HG03095 (cell line): ENCODE measurements at regions not wholly inside any gene's neighbourhood (a gene's known extent, or its start where the extent isn't known, plus 50 kb on each side); places are given as distances from the start of the nearest gene placed in this dataset.
A peak's percentile ranks its signal among the peaks of the same experiment; 100 is the strongest.

Experiments used
- ATAC-seq: cut with Tn5 transposase; IDR thresholded peaks from one replicate; pipeline ENCODE4 v1.9.1; 2021; ENCODE audit warnings: moderate library complexity; ENCODE audit not compliant: unreplicated experiment

DNA sequence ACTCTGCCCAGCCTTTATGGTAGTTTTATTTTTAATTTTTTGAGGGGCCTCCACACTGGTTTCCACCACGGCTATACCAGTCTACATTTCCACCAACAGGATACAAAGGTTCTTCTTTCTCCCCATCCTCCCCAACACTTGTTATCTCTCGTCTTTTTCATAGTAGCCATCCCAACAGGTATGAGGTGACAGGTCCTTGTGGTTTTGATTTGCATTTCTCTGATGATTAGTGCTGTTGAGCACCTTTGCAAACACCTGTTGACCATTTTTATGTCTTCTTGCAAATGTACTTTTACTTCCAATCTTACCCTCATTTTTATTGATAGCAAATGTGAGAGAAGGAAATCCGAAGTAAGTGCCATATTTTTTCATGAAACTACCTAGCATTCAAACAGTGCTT lies 195.4 kb upstream of the PREP start:
- no peak for ATAC-seq

DNA sequence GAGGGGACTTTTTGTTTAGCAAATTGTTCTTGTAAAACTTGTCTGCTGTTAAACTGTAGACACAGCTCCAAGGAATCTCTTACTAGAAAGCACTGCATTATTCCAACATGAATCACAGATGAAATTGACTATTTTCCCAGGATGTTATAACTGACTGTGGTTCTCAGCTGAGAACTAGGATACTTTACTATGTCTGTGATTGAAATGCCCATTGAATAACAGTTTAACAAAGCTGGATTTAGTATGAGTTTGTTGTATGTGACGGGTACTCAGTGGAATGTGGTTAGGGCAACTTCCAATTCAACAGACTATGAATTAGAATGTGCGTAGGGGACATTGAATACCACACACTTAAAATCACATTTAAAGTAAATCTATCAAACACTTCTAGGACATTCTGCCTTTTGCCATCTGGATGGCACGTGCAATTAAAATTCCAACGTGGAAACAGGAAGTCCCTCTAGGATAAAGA lies 193.4 kb upstream of the PREP start:
- ATAC-seq = no peak

DNA sequence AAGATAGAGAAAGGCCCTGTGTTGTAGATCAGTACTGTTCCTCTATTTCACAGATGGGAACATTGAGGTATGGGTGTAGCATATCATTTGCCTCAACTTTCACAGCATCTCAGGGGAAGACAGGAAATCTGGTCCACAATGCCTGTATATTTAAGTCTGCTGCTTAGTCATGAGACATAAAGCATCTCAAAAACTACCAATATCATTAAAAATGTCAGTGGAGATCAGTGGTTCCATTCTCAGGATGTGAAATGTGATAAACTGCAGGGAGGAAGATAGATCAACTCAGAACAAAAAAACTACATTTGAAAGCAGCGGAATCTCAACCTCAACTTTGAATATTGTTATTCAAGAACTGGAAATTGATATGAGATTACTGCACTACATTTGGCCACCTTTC lies 192.9 kb upstream of the PREP start:
- no peak for ATAC-seq

DNA sequence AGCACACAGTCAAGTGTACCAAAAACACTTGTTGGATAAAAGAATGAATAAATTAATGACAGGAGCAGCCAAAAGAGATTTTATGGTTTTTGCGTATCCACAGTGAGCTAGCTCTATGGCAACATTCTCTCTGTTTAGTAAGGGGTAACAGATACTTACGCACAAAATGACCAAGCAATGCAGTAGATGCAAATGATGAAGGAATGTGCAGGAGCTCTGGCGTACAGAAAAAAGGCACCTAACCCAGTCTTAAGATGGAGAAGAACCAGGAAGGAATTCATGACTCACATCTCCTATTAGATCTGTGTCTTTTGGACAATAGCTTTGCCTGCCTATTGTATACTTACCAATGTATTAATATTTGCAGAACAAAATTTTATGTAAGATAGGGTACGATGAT lies 191.9 kb upstream of the PREP start:
- no peak for ATAC-seq

DNA sequence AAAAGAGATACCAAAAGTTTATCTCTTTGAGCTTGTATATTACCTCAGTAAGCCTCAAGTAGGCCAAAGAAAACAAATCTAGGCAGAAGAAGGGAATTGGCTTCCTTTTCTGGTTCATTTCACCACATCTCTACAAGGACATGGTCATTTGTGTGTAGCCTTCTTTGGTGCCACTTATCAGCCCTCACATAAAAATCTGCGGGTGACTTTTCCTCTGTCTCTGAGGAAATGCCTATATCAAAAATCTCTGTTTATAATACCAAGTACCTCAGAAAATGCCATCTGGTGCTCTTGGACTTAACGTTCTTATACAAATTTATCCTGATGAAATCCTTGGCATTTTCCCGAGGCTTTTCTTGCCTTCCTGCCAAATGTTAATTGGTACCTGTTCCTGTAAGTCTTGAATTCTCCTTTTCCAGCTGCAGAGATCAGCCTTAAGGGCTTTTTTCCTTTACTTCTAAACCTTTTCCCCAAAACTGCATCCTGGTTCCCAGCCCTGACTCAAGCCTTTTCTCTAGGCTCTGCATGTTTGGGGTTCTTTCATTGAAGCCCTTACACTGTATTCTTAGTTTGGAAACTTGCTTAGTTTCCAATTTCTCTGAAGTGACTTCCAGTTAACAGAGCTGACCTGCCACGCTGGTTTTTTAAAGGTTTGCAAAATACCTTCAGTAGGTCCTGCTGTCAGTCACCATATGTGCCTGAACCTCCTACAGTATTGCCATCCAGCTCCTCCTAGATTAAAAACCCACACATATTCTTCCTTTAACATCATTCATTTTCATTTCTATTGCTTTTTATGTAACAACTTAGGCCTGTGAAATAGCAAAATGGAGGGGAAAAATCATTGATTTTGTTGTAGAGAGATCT lies 191.2 kb upstream of the PREP start:
- no peak for ATAC-seq

DNA sequence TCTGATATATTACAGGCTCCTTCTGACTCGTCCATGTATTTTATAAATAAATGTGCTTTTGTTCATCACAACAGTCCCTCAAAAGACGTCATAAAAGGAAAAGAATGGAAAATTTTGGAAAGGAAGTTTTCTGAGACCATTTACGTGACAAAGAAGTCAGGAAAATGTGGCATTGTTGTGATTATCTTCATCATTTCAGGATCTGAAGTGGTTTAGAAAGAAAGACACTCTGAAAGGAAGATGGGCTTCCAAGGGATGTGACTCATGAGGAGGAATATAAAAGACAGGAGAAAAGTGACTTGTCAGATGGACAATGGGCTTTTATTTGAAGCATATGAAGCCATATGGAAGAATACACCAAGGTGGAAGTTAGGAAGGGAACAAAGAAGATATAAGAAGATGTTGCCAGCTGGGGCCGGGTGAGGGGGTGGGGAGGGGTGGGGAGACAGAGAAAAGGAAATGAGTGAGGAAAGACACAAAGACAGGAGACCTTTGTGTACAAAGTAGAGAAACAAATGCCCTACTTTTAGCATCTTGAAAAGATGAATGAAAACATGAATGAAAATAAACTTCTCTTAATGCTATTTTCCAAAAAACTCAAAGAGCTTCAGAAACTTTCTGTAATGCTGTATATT lies 190.3 kb upstream of the PREP start:
- ATAC-seq = no peak

DNA sequence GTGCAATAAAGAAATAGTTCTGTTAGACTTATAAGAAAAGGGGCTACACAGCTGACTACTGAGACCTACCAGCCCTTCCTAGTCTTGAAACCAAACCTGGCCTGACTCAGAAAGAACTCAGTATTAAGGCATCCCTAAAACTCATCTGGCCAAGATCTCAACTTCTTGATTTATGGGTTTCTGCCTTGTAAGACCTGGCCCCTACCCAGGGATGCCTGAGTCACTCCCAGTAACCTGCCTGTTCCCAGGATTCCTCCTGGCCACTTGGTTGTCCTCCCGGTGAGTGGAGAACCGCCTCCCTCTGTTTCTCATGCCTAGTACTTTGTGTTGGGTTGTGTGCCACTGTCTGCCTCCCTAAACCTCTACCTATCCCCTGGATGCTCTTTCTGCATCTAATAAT lies 189.4 kb upstream of the PREP start:
- no peak for ATAC-seq

DNA sequence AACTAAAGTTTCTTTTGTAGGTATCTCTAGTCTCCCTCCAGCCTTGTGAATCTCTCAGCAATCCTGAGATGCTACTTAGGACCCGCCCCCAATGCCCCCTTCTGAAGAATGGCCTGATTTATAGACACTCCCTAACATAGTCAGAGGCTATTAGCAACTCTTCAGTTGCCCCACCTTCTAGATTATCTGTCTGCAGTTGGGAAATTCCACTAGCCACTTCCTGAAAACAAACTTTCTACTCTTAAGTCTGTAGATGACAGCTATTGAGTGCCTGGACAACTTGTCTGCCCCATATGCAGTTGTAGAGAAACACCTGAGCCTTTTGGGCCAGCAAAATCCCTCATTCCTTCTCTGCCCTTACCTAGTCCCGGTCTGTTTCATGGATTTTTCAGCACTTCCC lies 188.2 kb upstream of the PREP start:
- ATAC-seq = peak; percentile 92

DNA sequence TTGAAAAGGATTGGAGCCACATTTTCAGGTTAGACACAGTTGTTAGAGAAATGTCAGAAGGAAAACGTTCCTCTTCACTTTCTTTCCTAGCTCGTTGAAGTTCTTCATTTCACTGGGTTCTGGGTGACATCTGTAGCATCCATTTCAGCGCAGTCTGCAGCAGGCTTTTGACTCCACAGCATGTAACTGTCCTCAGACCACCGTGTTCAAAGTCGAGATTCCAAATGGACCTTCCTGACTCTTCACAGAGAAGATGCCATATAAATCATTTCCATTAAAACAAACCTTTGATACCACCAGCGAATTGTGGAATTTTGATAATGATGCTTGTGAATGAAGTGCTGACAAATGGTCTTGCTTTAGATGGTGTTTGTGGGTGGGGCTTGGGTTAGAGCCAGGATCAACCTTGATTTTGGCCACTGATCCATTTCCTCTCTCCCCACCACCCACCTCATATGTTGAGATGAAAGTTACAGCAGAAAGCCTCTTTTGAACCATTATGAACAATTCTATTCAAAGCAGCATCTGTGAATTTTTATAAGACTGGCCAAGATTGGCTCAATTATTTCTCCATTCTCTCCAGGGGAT lies 185.3 kb upstream of the PREP start:
- no peak for ATAC-seq

DNA sequence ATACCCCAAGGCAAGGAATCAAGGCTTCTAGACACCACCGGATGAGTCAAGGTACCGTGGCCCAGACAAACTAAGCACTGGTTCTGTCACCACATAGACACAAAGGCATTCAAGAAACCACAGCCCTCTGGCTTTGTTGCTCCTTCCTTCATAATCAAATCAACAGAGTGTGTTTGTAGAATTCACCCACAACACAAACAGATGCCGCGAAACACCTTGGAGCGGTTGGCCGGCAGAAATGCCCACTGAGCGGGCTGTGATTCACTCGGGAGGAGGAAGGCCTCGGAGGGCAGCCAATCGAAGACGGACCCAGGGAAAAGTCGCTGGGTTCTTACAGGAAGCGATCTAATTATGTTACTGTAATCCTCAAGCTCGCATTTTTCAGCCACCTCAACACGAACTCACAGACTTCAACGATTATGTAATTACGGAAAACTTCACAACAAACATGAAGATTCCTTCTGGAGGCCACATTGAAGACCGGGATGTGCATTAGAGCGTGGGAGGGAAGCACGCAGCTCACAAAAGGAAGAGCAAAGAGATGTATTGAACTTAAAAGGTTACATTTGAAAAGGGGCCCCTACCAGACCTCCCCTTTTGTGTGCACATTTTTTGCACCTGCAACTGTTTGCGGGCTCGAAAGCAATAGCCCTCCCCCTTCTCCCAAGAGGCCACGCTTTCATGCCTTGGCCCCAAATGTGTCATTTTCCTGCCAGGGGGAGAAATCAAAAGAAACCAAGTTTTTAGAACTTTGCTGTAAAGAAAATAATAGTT lies 184.7 kb upstream of the PREP start:
- ATAC-seq = no peak

DNA sequence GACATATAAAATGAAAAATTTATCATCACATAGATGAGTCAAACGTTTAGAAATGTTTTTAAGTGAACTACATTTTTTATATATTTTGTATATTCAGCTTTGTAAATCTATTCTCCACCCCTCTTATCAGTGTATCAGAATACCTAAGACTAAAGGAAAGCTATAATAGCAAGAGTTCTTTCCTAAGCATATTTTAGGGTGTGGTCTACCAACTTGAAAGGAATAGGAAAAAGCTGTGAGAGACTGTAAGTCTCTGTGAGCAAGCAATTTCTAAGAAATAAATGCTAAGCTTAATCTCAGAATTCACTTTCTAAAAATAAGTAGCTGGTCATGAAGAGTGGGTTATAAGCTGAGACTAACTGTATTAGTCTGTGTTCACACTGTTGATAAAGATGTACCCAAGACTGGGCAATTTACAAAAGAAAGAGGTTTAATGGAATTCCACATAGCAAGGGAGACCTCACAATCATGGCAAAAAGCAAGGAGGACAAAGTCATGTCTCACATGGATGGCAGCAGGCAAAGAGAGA lies 175.4 kb upstream of the PREP start:
- no peak for ATAC-seq

DNA sequence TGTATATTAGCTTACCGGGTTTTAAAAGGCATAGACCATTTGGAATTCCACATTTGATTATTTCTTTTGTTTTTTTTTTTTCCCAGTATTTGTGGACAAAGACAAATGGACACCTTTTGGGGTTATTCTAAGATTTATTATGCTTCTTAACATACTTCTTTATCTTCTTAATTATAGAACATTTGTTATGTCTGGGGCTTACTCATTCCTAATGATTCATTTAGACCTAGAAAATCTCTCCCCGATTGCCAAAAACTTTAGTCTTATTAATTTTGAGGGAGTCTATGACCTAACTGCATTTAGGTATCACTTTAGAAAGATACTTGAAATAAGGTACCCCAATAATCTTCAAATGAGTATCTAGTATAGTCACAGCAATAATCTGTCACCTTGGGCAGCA lies 170.7 kb upstream of the PREP start:
- ATAC-seq = no peak

DNA sequence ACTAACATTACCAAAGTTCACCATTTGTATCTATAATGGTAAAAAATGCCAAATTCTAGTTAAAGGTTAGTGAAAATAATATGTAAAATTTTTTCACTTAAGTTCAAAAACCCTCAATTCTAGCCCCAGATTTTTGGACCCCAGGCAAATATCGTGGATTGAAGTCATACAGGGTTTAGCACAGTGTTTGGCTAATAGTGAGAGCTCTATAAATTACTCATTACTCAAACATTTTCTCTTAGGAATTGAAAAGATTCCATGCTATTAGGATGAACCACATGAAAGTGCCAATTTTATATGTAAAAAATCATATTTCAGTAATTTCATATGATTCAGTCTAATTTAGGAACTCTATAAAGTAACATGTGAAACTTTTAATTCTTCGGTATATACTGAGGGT lies 170.3 kb upstream of the PREP start:
- no peak for ATAC-seq

DNA sequence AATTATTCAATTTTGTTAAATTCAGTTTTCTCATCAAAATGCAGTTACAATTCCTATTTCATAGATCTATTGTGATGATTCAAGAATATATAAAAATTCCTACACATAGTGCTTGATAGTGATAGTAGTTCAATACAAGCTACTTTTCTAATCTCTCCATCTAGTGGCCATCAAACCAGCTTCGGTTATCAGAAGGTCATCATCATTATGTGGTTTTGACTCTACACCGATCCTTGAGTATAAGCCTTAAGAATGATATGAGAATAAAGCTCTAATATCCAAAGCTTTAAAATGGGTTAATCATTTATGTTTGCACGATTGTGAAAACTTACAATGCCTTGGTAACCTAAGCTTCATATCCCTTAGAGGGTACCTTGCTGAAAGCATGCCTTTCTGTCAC lies 167.5 kb upstream of the PREP start:
- ATAC-seq = no peak

DNA sequence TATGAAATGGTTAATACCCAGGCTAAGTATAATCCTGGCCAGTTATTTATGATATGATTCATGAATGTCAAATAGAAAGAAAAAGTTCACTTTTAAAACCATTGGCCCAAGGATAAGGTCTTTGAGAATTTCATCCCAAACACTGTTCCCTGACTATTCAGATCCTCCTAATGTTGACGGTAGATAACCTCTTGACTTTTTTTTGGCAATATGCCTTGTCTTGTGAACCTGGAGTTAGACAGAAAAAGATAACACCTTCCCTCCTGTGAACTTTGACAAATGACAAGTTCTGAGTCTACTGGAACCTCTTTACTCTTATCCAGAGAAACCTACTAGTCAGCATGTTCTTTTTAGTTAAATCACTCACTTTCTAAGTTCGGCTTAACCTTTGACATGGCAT lies 166.8 kb upstream of the PREP start:
- ATAC-seq = no peak

DNA sequence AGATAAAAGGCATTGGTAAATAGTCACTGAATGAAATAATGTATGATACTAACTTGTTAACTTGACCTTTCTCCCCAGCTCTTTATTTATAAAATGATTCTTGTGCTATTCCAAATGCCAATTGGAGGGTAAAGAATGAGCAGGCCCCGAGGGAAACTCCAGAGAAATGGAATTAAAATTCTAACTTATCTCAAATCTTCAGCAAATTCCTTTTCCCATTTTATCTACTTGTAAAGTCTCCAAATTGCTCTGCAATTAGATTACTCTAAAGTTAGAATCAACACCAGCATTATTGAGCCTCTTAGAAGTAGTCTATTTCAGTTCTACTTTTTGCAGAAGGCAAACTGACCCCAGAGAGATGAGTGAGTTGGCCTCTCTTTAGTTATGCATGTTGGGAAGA lies 165.9 kb upstream of the PREP start:
- ATAC-seq = no peak

DNA sequence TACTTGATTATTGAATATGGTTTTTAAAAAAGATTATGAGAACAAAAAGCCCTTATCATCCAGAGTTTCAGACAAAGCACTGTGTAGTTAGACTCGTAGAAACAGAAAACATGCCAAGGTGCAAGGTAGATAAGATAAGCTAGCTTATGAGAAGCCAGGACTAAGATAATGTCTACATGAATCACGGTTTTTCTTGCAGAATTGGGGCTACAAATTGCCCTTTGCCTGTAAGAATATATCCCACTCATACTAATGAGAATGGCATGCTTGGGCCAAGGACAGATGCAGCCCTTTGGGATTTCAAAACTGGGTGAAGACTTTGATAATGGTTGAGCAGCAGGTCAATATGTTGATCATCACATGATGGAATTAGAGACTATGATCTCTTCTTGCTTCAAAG lies 165.3 kb upstream of the PREP start:
- ATAC-seq = no peak

DNA sequence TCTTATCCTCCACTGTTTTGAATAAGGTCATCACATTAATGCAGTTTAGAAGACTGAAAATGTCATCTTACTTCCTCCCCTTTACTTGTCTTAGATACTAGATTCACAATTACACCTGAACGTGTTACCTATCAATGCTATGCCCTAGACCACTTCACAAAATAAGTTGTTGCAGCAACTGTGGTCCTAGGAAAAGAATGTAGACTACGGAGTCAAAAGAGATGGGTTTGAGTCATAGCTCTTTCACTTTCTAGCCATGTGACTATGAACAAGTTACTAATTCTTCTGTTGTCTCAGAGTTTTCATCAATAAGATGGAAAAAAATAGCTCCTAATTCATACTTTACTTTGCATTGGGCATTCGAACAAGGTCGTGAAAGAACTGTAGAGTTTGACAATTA lies 164.3 kb upstream of the PREP start:
- ATAC-seq = no peak

DNA sequence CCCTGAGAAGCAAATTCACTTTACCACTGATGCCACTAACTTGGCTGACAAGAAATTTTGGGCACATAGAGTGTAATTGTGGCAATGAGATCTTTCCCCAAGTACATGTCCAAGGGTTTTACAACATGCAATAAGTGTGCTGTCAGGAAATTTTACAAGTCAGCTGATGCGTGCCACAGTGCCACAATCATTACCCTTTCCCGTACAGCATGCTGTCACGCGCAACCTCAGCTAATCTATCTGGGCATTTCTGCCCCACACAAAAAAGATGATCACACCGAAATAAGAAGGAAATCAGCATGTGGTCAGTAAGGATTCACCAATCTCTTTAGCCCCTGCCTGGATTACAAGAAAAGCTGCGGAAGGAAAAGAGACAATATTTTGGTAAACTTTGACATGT lies 163.6 kb upstream of the PREP start:
- no peak for ATAC-seq

DNA sequence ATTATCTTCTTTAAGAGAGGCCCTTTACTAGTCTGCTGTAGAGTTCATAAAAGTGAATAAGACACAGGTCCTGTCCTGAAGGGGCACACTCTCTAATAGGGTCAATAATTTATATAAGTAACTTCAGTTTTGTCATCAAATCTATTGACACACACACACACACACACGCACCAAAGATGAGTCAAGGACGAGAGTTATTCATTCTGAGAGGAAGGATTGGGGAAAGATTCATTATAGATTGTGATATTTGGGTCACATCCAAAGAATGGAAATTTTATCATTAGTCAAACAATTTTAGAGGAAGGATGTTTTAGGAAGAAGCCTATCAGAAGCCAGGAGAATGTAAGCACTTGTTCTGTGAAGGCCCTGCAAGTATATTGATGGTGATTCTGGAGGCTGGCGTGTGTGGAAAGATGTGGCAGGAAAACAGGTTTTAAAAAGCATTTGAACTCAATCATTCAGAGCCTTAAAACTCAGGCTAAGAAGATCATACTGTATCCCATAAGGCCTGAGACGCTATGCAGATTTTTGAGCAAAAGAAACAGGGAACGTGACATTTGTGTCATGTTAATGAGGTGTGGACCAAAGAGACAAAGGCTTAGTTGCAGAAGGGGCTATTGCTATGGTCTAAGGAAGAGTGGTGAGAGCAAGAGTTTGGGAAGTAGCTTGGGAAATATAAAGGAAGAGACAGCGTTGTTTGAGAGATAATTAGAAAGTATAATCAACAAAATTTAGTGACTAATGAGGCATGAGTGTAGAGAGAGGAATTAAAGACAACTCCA lies 161.4 kb upstream of the PREP start:
- ATAC-seq = no peak
